ENCODE measurements at regions not wholly inside any gene's neighbourhood (a gene's known extent, or its start where the extent isn't known, plus 50 kb on each side); places are given as distances from the start of the nearest gene placed in this dataset.

DNA sequence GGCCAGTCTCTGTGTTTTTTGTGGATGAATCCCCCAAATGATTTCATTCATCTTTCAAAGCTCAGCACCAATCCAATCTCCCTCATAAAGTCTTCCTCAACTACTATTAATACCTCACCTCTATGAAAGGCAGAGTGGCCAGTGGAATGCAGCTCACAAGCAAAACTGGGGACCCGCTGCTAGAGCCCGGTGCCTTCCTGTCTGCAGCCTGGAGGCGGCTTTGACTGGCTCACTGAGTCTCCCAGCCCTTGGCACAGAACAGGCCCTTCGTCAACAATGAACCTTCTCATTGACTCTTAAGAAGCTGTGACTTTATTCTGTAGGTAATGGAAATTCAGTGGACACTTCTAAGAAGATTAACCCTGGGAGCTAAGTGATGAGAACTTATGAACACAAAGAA is 86.8 kb upstream of the RAB4A start:
- H3K36me3 ChIP-seq = no peaks in the 10 kb centered on the region
- no peaks in the 10 kb centered on the region for H3K9me3 ChIP-seq
- H3K4me1 ChIP-seq = no peaks in the 10 kb centered on the region
- no peak overlapping the region for H3K27ac ChIP-seq
- no peaks in the 10 kb centered on the region for H3K27me3 ChIP-seq
- no peak for TF ChIP-seq CTCF (IDR thresholded peaks at IDR 0.05)
- no peak overlapping the region for H3K4me3 ChIP-seq
- DNase-seq (ENCODE audit: low spot score) = no peak

- Histone ChIP-seq H3K36me3 (no peaks in the 10 kb centered on the region), H3K27me3 (no peaks in the 10 kb centered on the region), H3K4me3 (no peak overlapping the region), H3K9me3 (no peaks in the 10 kb centered on the region), H3K4me1 (no peaks in the 10 kb centered on the region), H3K27ac (no peak overlapping the region)
- TF ChIP-seq CTCF (IDR thresholded peaks at IDR 0.05) = no peak
- DNase-seq (ENCODE audit: low spot score) = no peak
Observed at GRCh38 chr1:229185963-229186362, 84.9 kb upstream of the RAB4A start.

DNA sequence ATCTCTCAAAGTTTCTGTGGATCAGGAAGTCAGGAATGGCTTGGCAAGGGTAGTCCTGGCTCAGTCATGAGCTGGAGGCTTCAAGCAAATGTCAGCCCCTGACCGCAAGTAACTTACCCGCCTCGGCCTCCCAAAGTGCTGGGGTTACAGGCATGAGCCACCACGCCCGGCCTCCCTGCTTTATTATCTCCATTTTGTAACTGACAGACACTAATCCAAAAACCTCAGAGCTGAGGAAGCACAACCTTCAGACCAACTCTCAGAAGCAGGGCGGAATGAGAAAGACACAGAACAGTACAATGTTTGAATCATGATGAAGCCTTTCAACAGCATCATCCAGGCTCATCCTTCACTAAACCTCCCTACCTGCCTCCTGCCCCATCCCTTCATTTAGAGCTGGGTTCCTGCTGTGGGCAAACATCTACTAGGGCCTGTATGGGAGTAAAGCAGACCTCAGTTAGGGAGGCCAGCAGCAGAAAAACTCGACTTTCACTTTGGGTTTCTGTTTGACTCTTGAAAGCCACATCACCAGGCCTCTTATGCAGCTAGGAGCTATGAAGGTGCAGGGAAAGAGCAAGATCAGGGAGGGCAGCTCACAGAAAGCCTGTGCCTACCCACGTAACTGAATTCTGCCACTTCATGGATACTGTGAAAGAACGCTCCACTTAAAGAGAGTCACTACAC is 84.4 kb upstream of the RAB4A start:
- no peaks in the 10 kb centered on the region for H3K27me3 ChIP-seq
- no peak overlapping the region for H3K4me3 ChIP-seq
- H3K9me3 ChIP-seq = no peaks in the 10 kb centered on the region
- no peak for DNase-seq (ENCODE audit: low spot score)
- no peaks in the 10 kb centered on the region for H3K4me1 ChIP-seq
- TF ChIP-seq CTCF (IDR thresholded peaks at IDR 0.05) = no peak
- H3K27ac ChIP-seq = no peak overlapping the region
- no peaks in the 10 kb centered on the region for H3K36me3 ChIP-seq

DNA sequence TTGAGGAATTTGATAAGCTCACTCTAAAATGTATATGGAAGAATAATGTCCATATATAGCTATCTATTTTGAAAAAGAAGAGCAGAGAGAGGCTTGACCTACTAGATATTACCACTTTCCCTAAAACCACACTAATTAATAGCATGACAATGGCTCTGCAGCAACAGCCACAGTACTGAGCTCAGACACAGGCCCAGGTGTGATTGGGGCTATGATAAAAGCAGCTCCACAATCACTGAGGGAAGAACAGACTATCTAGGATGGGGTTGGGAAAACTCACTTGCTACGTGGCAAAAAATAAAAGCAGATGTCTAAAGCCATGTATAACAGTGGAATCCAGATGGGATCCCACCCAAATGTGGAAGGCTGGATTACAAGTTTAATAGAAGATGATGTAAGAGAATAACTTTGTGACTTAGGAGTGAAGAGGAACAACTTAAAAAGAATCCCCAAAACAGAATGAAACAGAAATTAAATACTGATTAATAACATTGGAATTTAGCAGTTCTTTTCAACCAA is 80.8 kb upstream of the RAB4A start:
- no peaks in the 10 kb centered on the region for H3K27me3 ChIP-seq
- no peak for TF ChIP-seq CTCF (IDR thresholded peaks at IDR 0.05)
- no peak overlapping the region for H3K4me3 ChIP-seq
- no peaks in the 10 kb centered on the region for H3K4me1 ChIP-seq
- no peak overlapping the region for H3K27ac ChIP-seq
- H3K9me3 ChIP-seq = no peaks in the 10 kb centered on the region
- H3K36me3 ChIP-seq = no peaks in the 10 kb centered on the region
- DNase-seq (ENCODE audit: low spot score) = no peak

GRCh38 chr1:229191066-229191674 is 79.7 kb upstream of the RAB4A start:
- Histone ChIP-seq H3K27ac (no peak overlapping the region), H3K9me3 (no peaks in the 10 kb centered on the region), H3K4me3 (no peak overlapping the region), H3K4me1 (no peaks in the 10 kb centered on the region), H3K27me3 (no peaks in the 10 kb centered on the region), H3K36me3 (no peaks in the 10 kb centered on the region)
- DNase-seq (ENCODE audit: low spot score) = no peak
- no peak for TF ChIP-seq CTCF (IDR thresholded peaks at IDR 0.05)
